ENCODE measurements at regions not wholly inside any gene's neighbourhood (a gene's known extent, or its start where the extent isn't known, plus 50 kb on each side); places are given as distances from the start of the nearest gene placed in this dataset.

GRCh38 chr6:16901782-16902181 is 140.5 kb upstream of the ATXN1 start (continued):
- TF ChIP-seq ZNF462 (CRISPR knock-in tag; IDR thresholded peaks at IDR 0.05) = no peak
- TF ChIP-seq ZNF114 (CRISPR knock-in tag; IDR thresholded peaks at IDR 0.05) = no peak
- no peak for TF ChIP-seq ETS1 (IDR thresholded peaks at IDR 0.05)

GRCh38 chr6:16901306-16901705 is 140.0 kb upstream of the ATXN1 start:
- Histone ChIP-seq H3K4me3 (no peak overlapping the region), H2AFZ (peak overlapping the region; percentile 2; the same call in 1 of the 2 replicates), H3K79me2 (replicated peaks; ENCODE audit: insufficient read depth) (no peaks in the 10 kb centered on the region), H4K20me1 (replicated peaks; ENCODE audit: insufficient read depth) (no peaks in the 10 kb centered on the region), H3K4me1 (ENCODE audit: insufficient read depth) (no peaks in the 10 kb centered on the region), H3F3A (replicated peaks; ENCODE audit: low read depth) (no peaks in the 10 kb centered on the region), H3K9me2 (ENCODE audit: insufficient read depth) (no peaks in the 10 kb centered on the region), H3K27me3 (ENCODE audit: insufficient read depth) (no peaks in the 10 kb centered on the region), H3K27ac (ENCODE audit: low read depth) (no peak overlapping the region), H3K4me2 (no peak overlapping the region), H3K36me3 (ENCODE audit: insufficient read depth) (no peaks in the 10 kb centered on the region)
- H3K4me1 Mint-ChIP-seq = peaks cover 4% of the 10 kb centered on the region; the same call in 2 of the 3 replicates
- peaks cover 1% of the 10 kb centered on the region for H3K27me3 Mint-ChIP-seq (ENCODE audit: insufficient read depth, low read depth, poor library complexity)
- no peak overlapping the region for H3K27ac Mint-ChIP-seq
- H3K36me3 Mint-ChIP-seq (ENCODE audit: low read depth) = no peaks in the 10 kb centered on the region
- H3K4me3 Mint-ChIP-seq = no peak overlapping the region
- no peaks in the 10 kb centered on the region for H3K9me3 Mint-ChIP-seq
- ATAC-seq (no peak), DNase-seq (ENCODE audit: low spot score) (no peak)
- no peak for TF ChIP-seq EZH2 (IDR thresholded peaks at IDR 0.05; ENCODE audit: low read depth, unreplicated experiment)
- TF ChIP-seq CTCF (conservative IDR thresholded peaks at IDR 0.05; ENCODE audit: low read depth in 2 of 2) = no peak
- no peak for TF ChIP-seq EZH2phosphoT487 (IDR thresholded peaks at IDR 0.05; ENCODE audit: unreplicated experiment)
- TF ChIP-seq NANOG (IDR thresholded peaks at IDR 0.05; ENCODE audit: borderline replicate concordance) = no peak
- no peak for TF ChIP-seq CREB1 (CRISPR knock-in tag; IDR thresholded peaks at IDR 0.05; ENCODE audit: low read depth)
- TF ChIP-seq ZNF114 (CRISPR knock-in tag; IDR thresholded peaks at IDR 0.05) = no peak
- no peak for TF ChIP-seq ETS1 (IDR thresholded peaks at IDR 0.05)

Measured in GM23338 (cell line).